GM23338 (cell line): ENCODE measurements at regions not wholly inside any gene's neighbourhood (a gene's known extent, or its start where the extent isn't known, plus 50 kb on each side); places are given as distances from the start of the nearest gene placed in this dataset.

Experiments used
- ATAC-seq: fragments of 200-7000 bp; cut with Tn5 transposase; 3 replicates; pipeline ENCODE4 v1.9.1; 2020
- DNase-seq: peaks from one replicate; pipeline ENCODE4 v3.0.0-alpha.2; 2015; ENCODE audit warnings: low spot score
- H2AFZ ChIP-seq: fragments of 200-600 bp; sonication (generic); 2 replicates; pipeline ENCODE4 v1.8.0; 2016; ENCODE audit warnings: antibody characterized with exemption, mild to moderate bottlenecking, moderate library complexity
- H3F3A ChIP-seq: fragments of 200-600 bp; sonication (generic); replicated peaks from 2 replicates; pipeline ENCODE4 v1.8.0; 2017; ENCODE audit warnings: antibody characterized with exemption, mixed run types, low read depth
- H3K27ac ChIP-seq: fragments of 200-600 bp; sonication (generic); 2 replicates; pipeline ENCODE4 v1.6.1; 2016; ENCODE audit warnings: low read depth
- H3K27me3 ChIP-seq: fragments of 200-600 bp; sonication (generic); 2 replicates; pipeline ENCODE4 v1.8.0; 2016; ENCODE audit warnings: mild to moderate bottlenecking, mixed run types, moderate library complexity; ENCODE audit not compliant: insufficient read depth
- H3K36me3 ChIP-seq: fragments of 200-600 bp; sonication (generic); 2 replicates; pipeline ENCODE4 v1.8.0; 2016; ENCODE audit warnings: mild to moderate bottlenecking; ENCODE audit not compliant: insufficient read depth
- H3K4me1 ChIP-seq: fragments of 200-600 bp; sonication (generic); 2 replicates; pipeline ENCODE4 v1.8.0; 2016; ENCODE audit warnings: mild to moderate bottlenecking, moderate library complexity; ENCODE audit not compliant: insufficient read depth
- H3K4me2 ChIP-seq: fragments of 200-600 bp; sonication (generic); 2 replicates; pipeline ENCODE4 v1.7.1; 2017; ENCODE audit warnings: mixed run types
- H3K4me3 ChIP-seq: fragments of 200-600 bp; sonication (generic); 2 replicates; pipeline ENCODE4 v1.6.1; 2016; ENCODE audit warnings: mixed run types
- H3K79me2 ChIP-seq: fragments of 200-600 bp; sonication (generic); replicated peaks from 2 replicates; pipeline ENCODE4 v1.8.0; 2017; ENCODE audit warnings: mild to moderate bottlenecking; ENCODE audit not compliant: insufficient read depth
- H3K9me2 ChIP-seq: fragments of 200-600 bp; sonication (generic); 2 replicates; pipeline ENCODE4 v1.8.0; 2017; ENCODE audit not compliant: insufficient read depth
- H4K20me1 ChIP-seq: fragments of 200-600 bp; sonication (generic); replicated peaks from 2 replicates; pipeline ENCODE4 v1.8.0; 2017; ENCODE audit warnings: mild to moderate bottlenecking; ENCODE audit not compliant: insufficient read depth
- H3K27ac Mint-ChIP-seq: 2 replicates; pipeline ENCODE4 v1.8.0; 2020; ENCODE audit warnings: inconsistent platforms, mild to moderate bottlenecking, moderate library complexity, mixed read lengths
- H3K27me3 Mint-ChIP-seq: 3 replicates; pipeline ENCODE4 v1.8.0; 2022; ENCODE audit warnings: low read depth, mild to moderate bottlenecking, moderate library complexity, mixed read lengths, inconsistent platforms; ENCODE audit not compliant: insufficient read depth, poor library complexity
- H3K36me3 Mint-ChIP-seq: 3 replicates; pipeline ENCODE4 v1.8.0; 2021; ENCODE audit warnings: low read depth, mild to moderate bottlenecking, inconsistent platforms, moderate library complexity, mixed read lengths
- H3K4me1 Mint-ChIP-seq: 3 replicates; pipeline ENCODE4 v1.8.0; 2020; ENCODE audit warnings: mild to moderate bottlenecking, inconsistent platforms, mixed read lengths
- H3K4me3 Mint-ChIP-seq: 3 replicates; pipeline ENCODE4 v1.8.0; 2021; ENCODE audit warnings: moderate library complexity, mild to moderate bottlenecking, inconsistent platforms, mixed read lengths
- H3K9me3 Mint-ChIP-seq: 3 replicates; pipeline ENCODE4 v1.8.0; 2020; ENCODE audit warnings: moderate library complexity, mild to moderate bottlenecking, inconsistent platforms, mixed read lengths
- CREB1 ChIP-seq: fragments of 250-450 bp; sonication (Bioruptor Pico); IDR thresholded peaks from 2 replicates; pipeline ENCODE4 v1.5.0; 2020; ENCODE audit warnings: low read depth, mild to moderate bottlenecking, moderate library complexity
- CTCF ChIP-seq, 2 experiments: fragments of 200-600 bp in 1 of 2; sonication (generic) in 1 of 2; conservative IDR thresholded peaks; 2 replicates each; pipeline versions ENCODE4 v1.5.1 to v1.6.1; 2016 to 2017; ENCODE audit warnings: antibody characterized with exemption in 2 of 2, low read depth in 2 of 2, mild to moderate bottlenecking in 2 of 2, moderate library complexity in 1 of 2
- ETS1 ChIP-seq: IDR thresholded peaks from 2 replicates; pipeline ENCODE4 v1.6.1; 2016; ENCODE audit warnings: antibody characterized with exemption
- EZH2 ChIP-seq: fragments of 200-600 bp; sonication (generic); IDR thresholded peaks from one replicate; pipeline ENCODE4 v1.8.0; 2017; ENCODE audit warnings: antibody characterized with exemption, mild to moderate bottlenecking, low read depth; ENCODE audit not compliant: unreplicated experiment
- EZH2phosphoT487 ChIP-seq: fragments of 200-600 bp; sonication (generic); IDR thresholded peaks from one replicate; pipeline ENCODE4 v1.8.1; 2018; ENCODE audit warnings: antibody characterized with exemption; ENCODE audit not compliant: unreplicated experiment
- JUNB ChIP-seq: IDR thresholded peaks from one replicate; pipeline ENCODE4 v1.6.1; 2016; ENCODE audit warnings: antibody characterized with exemption; ENCODE audit not compliant: unreplicated experiment
- NANOG ChIP-seq: IDR thresholded peaks from 2 replicates; pipeline ENCODE4 v1.6.1; 2016; ENCODE audit warnings: antibody characterized with exemption, borderline replicate concordance
- POLR2AphosphoS5 ChIP-seq: IDR thresholded peaks from 2 replicates; pipeline ENCODE4 v1.6.1; 2016; ENCODE audit warnings: antibody characterized with exemption, low read depth
- STAT1 ChIP-seq: IDR thresholded peaks from one replicate; pipeline ENCODE4 v1.6.1; 2016; ENCODE audit warnings: antibody characterized with exemption; ENCODE audit not compliant: unreplicated experiment
- ZNF114 ChIP-seq: fragments of 250-450 bp; sonication (Bioruptor Pico); IDR thresholded peaks from 2 replicates; pipeline ENCODE4 v1.5.0; 2020; ENCODE audit warnings: mild to moderate bottlenecking, moderate library complexity
- ZNF331 ChIP-seq: fragments of 250-450 bp; sonication (Bioruptor Pico); IDR thresholded peaks from 2 replicates; pipeline ENCODE4 v1.5.0; 2020; ENCODE audit warnings: low read depth, mild to moderate bottlenecking, moderate library complexity
- TF ChIP-seq, protein P1 (sequence below): IDR thresholded peaks from one replicate; pipeline ENCODE4 v1.6.1; 2018; ENCODE audit warnings: antibody characterized with exemption; ENCODE audit not compliant: unreplicated experiment

GRCh38 chr17:68710976-68711375 lies 109.8 kb upstream of the FAM20A start:
- no peaks in the 10 kb centered on the region for H3F3A ChIP-seq
- no peak for DNase-seq
- no peak overlapping the region for H2AFZ ChIP-seq
- no peaks in the 10 kb centered on the region for H3K79me2 ChIP-seq
- no peaks in the 10 kb centered on the region for H4K20me1 ChIP-seq
- no peak for TF ChIP-seq CTCF (conservative IDR thresholded peaks at IDR 0.05; ENCODE audit: low read depth in 2 of 2)
- no peak for TF ChIP-seq NANOG
- H3K4me3 ChIP-seq, result no peak overlapping the region
- Mint-ChIP-seq H3K27ac (no peak overlapping the region), H3K9me3 (no peaks in the 10 kb centered on the region), H3K27me3 (peaks cover 4% of the 10 kb centered on the region), H3K4me3 (no peak overlapping the region), H3K4me1 (peaks cover 7% of the 10 kb centered on the region; the same call in 2 of the 3 replicates), H3K36me3 (no peaks in the 10 kb centered on the region)
- H3K4me2 ChIP-seq, result no peak overlapping the region
- no peaks in the 10 kb centered on the region for H3K36me3 ChIP-seq
- no peaks in the 10 kb centered on the region for H3K4me1 ChIP-seq
- no peak for ATAC-seq
- H3K27ac ChIP-seq, result no peak overlapping the region
- 0 out of 2 replicates have a peak, but pooled peaks cover 5% of the 10 kb centered on the region for H3K9me2 ChIP-seq
- no peaks in the 10 kb centered on the region for H3K27me3 ChIP-seq

DNA sequence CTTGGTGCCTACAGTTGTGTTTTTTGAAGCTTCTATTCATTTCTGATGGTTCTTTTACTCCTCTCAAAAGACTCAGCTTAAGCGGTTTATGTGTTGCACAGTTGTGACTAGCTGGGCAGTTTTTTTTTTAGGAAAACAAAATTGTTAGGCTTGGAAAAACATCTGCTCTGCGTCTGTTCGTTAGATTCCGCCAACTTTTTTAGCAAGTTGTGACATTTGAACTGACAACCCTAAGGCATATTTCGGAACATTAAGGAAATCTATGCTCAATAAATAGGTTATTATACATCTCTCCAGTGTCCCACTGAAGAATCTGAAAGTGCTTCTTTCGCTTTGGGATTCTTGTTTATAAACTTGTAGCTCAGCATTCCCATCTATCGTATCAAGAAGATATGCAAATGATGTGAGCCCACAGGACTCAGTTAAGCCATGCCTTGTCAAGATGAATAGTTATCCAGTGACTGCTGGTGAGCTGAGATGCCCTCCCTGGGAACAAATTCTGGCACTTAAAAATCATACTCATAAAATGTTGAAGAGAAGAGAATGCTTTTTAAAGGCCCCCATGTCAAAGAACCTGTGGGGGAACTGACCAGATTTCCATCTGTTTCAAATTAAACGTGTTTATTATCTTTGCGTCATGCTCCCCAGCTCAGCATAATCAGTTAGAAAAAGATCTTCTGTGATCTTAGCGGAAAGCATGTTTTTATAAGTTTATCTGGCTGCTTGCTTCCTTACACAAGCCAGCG lies 109.0 kb upstream of the FAM20A start:
- no peak overlapping the region for H3K27ac Mint-ChIP-seq
- H3K9me3 Mint-ChIP-seq, result no peaks in the 10 kb centered on the region
- H3K79me2 ChIP-seq, result no peaks in the 10 kb centered on the region
- no peak overlapping the region for H3K4me3 ChIP-seq
- no peaks in the 10 kb centered on the region for H3K4me1 ChIP-seq
- H3K27ac ChIP-seq, result no peak overlapping the region
- H3F3A ChIP-seq, result no peaks in the 10 kb centered on the region
- peaks cover 4% of the 10 kb centered on the region for H3K27me3 Mint-ChIP-seq
- TF ChIP-seq EZH2 (no peak), STAT1 (no peak), ETS1 (no peak), CREB1 (CRISPR knock-in tag) (no peak), ZNF331 (CRISPR knock-in tag) (no peak), ZNF114 (no peak), POLR2AphosphoS5 (no peak), EZH2phosphoT487 (no peak), NANOG (no peak), JUNB (no peak)
- TF ChIP-seq, protein P1, sequence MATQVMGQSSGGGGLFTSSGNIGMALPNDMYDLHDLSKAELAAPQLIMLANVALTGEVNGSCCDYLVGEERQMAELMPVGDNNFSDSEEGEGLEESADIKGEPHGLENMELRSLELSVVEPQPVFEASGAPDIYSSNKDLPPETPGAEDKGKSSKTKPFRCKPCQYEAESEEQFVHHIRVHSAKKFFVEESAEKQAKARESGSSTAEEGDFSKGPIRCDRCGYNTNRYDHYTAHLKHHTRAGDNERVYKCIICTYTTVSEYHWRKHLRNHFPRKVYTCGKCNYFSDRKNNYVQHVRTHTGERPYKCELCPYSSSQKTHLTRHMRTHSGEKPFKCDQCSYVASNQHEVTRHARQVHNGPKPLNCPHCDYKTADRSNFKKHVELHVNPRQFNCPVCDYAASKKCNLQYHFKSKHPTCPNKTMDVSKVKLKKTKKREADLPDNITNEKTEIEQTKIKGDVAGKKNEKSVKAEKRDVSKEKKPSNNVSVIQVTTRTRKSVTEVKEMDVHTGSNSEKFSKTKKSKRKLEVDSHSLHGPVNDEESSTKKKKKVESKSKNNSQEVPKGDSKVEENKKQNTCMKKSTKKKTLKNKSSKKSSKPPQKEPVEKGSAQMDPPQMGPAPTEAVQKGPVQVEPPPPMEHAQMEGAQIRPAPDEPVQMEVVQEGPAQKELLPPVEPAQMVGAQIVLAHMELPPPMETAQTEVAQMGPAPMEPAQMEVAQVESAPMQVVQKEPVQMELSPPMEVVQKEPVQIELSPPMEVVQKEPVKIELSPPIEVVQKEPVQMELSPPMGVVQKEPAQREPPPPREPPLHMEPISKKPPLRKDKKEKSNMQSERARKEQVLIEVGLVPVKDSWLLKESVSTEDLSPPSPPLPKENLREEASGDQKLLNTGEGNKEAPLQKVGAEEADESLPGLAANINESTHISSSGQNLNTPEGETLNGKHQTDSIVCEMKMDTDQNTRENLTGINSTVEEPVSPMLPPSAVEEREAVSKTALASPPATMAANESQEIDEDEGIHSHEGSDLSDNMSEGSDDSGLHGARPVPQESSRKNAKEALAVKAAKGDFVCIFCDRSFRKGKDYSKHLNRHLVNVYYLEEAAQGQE, result no peak
- no peaks in the 10 kb centered on the region for H3K36me3 ChIP-seq
- peaks cover 7% of the 10 kb centered on the region; the same call in 2 of the 3 replicates for H3K4me1 Mint-ChIP-seq
- H3K27me3 ChIP-seq, result no peaks in the 10 kb centered on the region
- H4K20me1 ChIP-seq, result no peaks in the 10 kb centered on the region
- H3K4me3 Mint-ChIP-seq, result no peak overlapping the region
- no peak for DNase-seq
- H3K9me2 ChIP-seq, result 0 out of 2 replicates have a peak, but pooled peaks cover 5% of the 10 kb centered on the region
- no peak for ATAC-seq
- no peaks in the 10 kb centered on the region for H3K36me3 Mint-ChIP-seq
- no peak overlapping the region for H3K4me2 ChIP-seq
- H2AFZ ChIP-seq, result no peak overlapping the region
